ENCODE measurements at regions not wholly inside any gene's neighbourhood (a gene's known extent, or its start where the extent isn't known, plus 50 kb on each side); places are given as distances from the start of the nearest gene placed in this dataset.

DNA sequence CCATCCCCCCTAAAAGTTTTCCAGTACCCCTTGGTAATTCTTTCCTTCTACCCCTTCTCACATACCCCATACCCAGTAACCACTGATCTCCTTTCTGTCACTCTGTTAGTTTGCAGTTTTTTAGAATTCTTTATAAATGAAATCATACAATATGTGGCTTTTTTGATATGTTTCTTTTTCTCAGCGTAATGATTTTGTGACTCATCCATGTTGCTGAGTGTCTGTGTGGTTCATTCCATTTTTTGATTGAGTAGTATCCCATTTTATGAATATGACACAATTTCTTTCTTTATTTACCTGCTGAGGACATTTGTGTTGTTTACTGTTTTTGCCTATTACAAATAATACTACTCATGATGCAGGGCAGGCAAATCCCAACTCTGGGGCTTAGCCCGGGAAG is 1605.3 kb downstream of the BRINP3 start:
- no peak for DNase-seq (ENCODE audit: low read depth)
- TF ChIP-seq, protein P1, sequence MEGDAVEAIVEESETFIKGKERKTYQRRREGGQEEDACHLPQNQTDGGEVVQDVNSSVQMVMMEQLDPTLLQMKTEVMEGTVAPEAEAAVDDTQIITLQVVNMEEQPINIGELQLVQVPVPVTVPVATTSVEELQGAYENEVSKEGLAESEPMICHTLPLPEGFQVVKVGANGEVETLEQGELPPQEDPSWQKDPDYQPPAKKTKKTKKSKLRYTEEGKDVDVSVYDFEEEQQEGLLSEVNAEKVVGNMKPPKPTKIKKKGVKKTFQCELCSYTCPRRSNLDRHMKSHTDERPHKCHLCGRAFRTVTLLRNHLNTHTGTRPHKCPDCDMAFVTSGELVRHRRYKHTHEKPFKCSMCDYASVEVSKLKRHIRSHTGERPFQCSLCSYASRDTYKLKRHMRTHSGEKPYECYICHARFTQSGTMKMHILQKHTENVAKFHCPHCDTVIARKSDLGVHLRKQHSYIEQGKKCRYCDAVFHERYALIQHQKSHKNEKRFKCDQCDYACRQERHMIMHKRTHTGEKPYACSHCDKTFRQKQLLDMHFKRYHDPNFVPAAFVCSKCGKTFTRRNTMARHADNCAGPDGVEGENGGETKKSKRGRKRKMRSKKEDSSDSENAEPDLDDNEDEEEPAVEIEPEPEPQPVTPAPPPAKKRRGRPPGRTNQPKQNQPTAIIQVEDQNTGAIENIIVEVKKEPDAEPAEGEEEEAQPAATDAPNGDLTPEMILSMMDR (IDR thresholded peaks at IDR 0.05; ENCODE audit: low read length, missing control alignments), result no peak

GRCh38 chr1:188877668-188878067 is 1600.0 kb downstream of the BRINP3 start:
- DNase-seq (ENCODE audit: low read depth), result no peak
- no peak overlapping the region for H3K4me3 ChIP-seq (replicated peaks; ENCODE audit: low read depth, low read length)
- TF ChIP-seq, protein P1 (IDR thresholded peaks at IDR 0.05; ENCODE audit: low read length, missing control alignments), result no peak

More for the DNA sequence above, 1605.3 kb downstream of the BRINP3 start:
- H3K4me3 ChIP-seq (replicated peaks; ENCODE audit: low read depth, low read length), result no peak overlapping the region

DNA sequence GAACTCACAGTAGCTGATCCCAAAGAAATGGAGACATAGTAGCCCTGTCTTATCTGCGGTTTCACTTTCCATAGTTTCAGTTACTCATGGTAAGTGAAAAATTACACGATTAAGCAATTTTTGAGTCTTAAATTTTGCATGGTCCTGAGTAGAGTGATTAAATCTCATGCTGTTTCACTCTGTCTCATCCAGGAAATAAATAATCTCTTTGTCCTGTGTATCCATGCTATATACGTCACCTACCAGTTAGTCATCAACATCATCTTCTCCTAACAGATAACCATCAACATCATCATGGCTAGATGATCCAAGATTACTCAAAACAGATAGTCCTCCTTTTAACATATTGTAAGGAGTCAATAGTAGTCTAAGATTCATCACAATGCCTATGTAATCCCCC is 1589.3 kb downstream of the BRINP3 start:
- TF ChIP-seq, protein P1 (IDR thresholded peaks at IDR 0.05; ENCODE audit: low read length, missing control alignments), result no peak
- no peak for DNase-seq (ENCODE audit: low read depth)
- H3K4me3 ChIP-seq (replicated peaks; ENCODE audit: low read depth, low read length), result no peak overlapping the region

DNA sequence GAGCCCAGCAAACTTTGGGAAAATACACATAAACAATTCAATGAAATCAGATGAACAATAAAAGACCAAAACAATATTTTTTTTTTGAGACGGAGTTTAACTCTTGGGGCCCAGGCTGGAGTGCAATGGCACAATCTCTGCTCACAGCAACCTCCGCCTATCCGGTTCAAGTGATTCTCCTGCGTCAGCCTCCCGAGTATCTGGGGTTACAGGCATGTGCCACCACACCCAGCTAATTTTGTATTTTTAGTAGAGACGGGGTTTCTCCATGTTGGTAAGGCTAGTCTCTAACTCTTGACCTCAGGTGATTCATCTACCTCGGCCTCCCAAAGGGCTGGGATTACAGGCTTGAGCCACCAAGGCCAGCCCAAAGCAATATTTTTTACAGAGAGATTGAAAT is 1588.5 kb downstream of the BRINP3 start:
- no peak for DNase-seq (ENCODE audit: low read depth)
- H3K4me3 ChIP-seq (replicated peaks; ENCODE audit: low read depth, low read length), result no peak overlapping the region
- TF ChIP-seq, protein P1 (IDR thresholded peaks at IDR 0.05; ENCODE audit: low read length, missing control alignments), result no peak

GRCh38 chr1:188891958-188892357 is 1585.7 kb downstream of the BRINP3 start:
- TF ChIP-seq, protein P1 (IDR thresholded peaks at IDR 0.05; ENCODE audit: low read length, missing control alignments), result no peak
- DNase-seq (ENCODE audit: low read depth), result no peak
- H3K4me3 ChIP-seq (replicated peaks; ENCODE audit: low read depth, low read length), result no peak overlapping the region

DNA sequence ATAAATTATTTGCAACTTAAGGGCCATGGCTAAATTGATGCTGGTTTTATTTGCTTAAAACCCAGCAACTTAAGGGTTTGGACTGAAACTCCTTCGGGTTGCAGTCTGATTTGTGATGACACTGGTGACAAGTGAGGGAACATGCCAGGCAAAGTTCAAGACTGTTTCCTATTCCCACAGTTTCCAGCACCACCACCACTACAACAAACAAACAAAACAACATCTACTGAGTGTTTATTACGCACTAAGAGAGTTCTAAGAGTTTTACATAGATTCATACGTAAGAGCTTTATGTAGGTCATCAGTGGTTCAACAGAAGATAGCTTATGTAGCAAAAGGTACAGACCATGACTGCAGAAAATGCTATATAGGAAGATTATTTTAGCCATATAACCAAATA is 1582.1 kb downstream of the BRINP3 start:
- no peak overlapping the region for H3K4me3 ChIP-seq (replicated peaks; ENCODE audit: low read depth, low read length)
- DNase-seq (ENCODE audit: low read depth), result no peak
- TF ChIP-seq, protein P1 (IDR thresholded peaks at IDR 0.05; ENCODE audit: low read length, missing control alignments), result no peak

DNA sequence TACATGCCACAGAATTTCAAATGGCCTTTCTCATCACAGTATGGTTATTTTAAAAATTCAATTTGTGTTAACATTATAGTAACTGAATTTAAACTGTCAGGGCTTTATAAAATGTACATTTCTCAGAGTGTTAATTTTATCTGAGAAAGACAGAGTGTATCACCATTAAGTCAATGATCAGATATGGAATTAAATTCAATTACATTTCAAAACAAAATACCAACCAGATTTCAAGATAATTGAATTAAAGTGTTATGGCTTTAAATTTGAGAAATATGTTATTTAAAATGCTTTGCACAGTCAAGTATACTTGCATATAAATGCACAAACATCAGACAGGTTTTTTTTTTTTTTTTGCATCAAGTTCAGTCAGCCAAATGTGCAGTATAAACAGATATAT is 1574.4 kb downstream of the BRINP3 start:
- no peak for DNase-seq (ENCODE audit: low read depth)
- TF ChIP-seq, protein P1 (IDR thresholded peaks at IDR 0.05; ENCODE audit: low read length, missing control alignments), result no peak
- H3K4me3 ChIP-seq (replicated peaks; ENCODE audit: low read depth, low read length), result no peak overlapping the region
